Endodermal cell (in vitro differentiated cells): ENCODE measurements at regions not wholly inside any gene's neighbourhood (a gene's known extent, or its start where the extent isn't known, plus 50 kb on each side); places are given as distances from the start of the nearest gene placed in this dataset.

Experiments used
- DNase-seq: peaks from one replicate; pipeline ENCODE4 v3.0.0-alpha.2; 2017
- H3K27ac ChIP-seq: 2 replicates; pipeline ENCODE4 v1.5.1; 2013; ENCODE audit warnings: mild to moderate bottlenecking, low read depth, low read length, moderate library complexity
- H3K27me3 ChIP-seq: 2 replicates; pipeline ENCODE4 v1.6.1; 2013; ENCODE audit warnings: mild to moderate bottlenecking, low read length, moderate library complexity; ENCODE audit not compliant: insufficient read depth, control insufficient read depth, poor library complexity, severe bottlenecking
- H3K36me3 ChIP-seq: 2 replicates; pipeline ENCODE4 v1.7.0; 2013; ENCODE audit warnings: mild to moderate bottlenecking, low read length, moderate library complexity; ENCODE audit not compliant: control insufficient read depth, insufficient read depth
- H3K4me1 ChIP-seq: one replicate; pipeline ENCODE4 v1.7.0; 2013; ENCODE audit warnings: low read length; ENCODE audit not compliant: control insufficient read depth, insufficient read depth
- H3K4me3 ChIP-seq: 2 replicates; pipeline ENCODE4 v1.5.1; 2013; ENCODE audit warnings: mild to moderate bottlenecking, low read length, moderate library complexity
- H3K9ac ChIP-seq: 2 replicates; pipeline ENCODE4 v1.6.1; 2013; ENCODE audit warnings: mild to moderate bottlenecking, low read length, moderate library complexity; ENCODE audit not compliant: poor library complexity, severe bottlenecking; ENCODE audit errors: extremely low read depth
- H3K9me3 ChIP-seq: 2 replicates; pipeline ENCODE4 v1.6.1; 2013; ENCODE audit warnings: mild to moderate bottlenecking, low read length, moderate library complexity; ENCODE audit not compliant: control insufficient read depth
- H3K27ac Mint-ChIP-seq: 2 replicates; pipeline ENCODE4 v1.8.0; 2020; ENCODE audit warnings: mixed read lengths
- H3K27me3 Mint-ChIP-seq: 2 replicates; pipeline ENCODE4 v1.8.0; 2021; ENCODE audit warnings: mild to moderate bottlenecking, mixed read lengths; ENCODE audit not compliant: insufficient read depth
- H3K36me3 Mint-ChIP-seq: 2 replicates; pipeline ENCODE4 v1.8.0; 2020; ENCODE audit warnings: low read depth, mixed read lengths
- H3K4me1 Mint-ChIP-seq: 2 replicates; pipeline ENCODE4 v1.8.0; 2020; ENCODE audit warnings: mixed read lengths
- H3K4me3 Mint-ChIP-seq: 2 replicates; pipeline ENCODE4 v1.8.0; 2020; ENCODE audit warnings: mild to moderate bottlenecking, moderate library complexity, mixed read lengths
- H3K9me3 Mint-ChIP-seq: 2 replicates; pipeline ENCODE4 v1.8.0; 2020; ENCODE audit warnings: mild to moderate bottlenecking, mixed read lengths
- CTCF ChIP-seq: fragments of 200-600 bp; sonication (generic); conservative IDR thresholded peaks from 2 replicates; pipeline ENCODE4 v1.5.0; 2021; ENCODE audit warnings: antibody characterized with exemption, mild to moderate bottlenecking
- WGBS, 2 experiments: methylation state at CpG; one replicate each; pipeline versions ENCODE4 v1.1.5 to v1.1.7; 2013; ENCODE audit warnings: missing lambda C conversion rate in 2 of 2, mixed read lengths in 1 of 2; ENCODE audit not compliant: insufficient coverage in 1 of 2, insufficient read length in 1 of 2; 5-methylcytosine and 5-hydroxymethylcytosine counted together

GRCh38 chr11:23497040-23497439 is 636.8 kb upstream of the CCDC179 start:
- no peaks in the 10 kb centered on the region for H3K9me3 ChIP-seq
- no peak overlapping the region for H3K27ac ChIP-seq
- H3K4me1 ChIP-seq: no peaks in the 10 kb centered on the region
- no peaks in the 10 kb centered on the region for H3K36me3 ChIP-seq
- H3K9ac ChIP-seq: no peak overlapping the region
- Mint-ChIP-seq H3K27ac (no peak overlapping the region), H3K27me3 (no peaks in the 10 kb centered on the region), H3K36me3 (no peaks in the 10 kb centered on the region), H3K4me1 (peaks cover 4% of the 10 kb centered on the region), H3K9me3 (peaks cover 4% of the 10 kb centered on the region), H3K4me3 (no peak overlapping the region)
- 85% methylated on average over 1 of the region's 1 CpG; no CpG with 5 or more reads in 1 of the 2 experiments for WGBS, 2 experiments
- no peak for TF ChIP-seq CTCF
- H3K27me3 ChIP-seq: no peaks in the 10 kb centered on the region
- no peak for DNase-seq
- H3K4me3 ChIP-seq: no peak overlapping the region

GRCh38 chr11:23502389-23502788 is 642.1 kb upstream of the CCDC179 start:
- no peaks in the 10 kb centered on the region for H3K36me3 Mint-ChIP-seq
- H3K4me1 Mint-ChIP-seq: no peaks in the 10 kb centered on the region
- 96% methylated on average over 2 of the region's 3 CpGs; no CpG with 5 or more reads in 1 of the 2 experiments for whole genome bisulfite sequencing, 2 experiments
- H3K4me3 ChIP-seq: no peak overlapping the region
- H3K4me3 Mint-ChIP-seq: no peak overlapping the region
- no peaks in the 10 kb centered on the region for H3K36me3 ChIP-seq
- no peak for TF ChIP-seq CTCF
- H3K9ac ChIP-seq: no peak overlapping the region
- H3K4me1 ChIP-seq: no peaks in the 10 kb centered on the region
- H3K27me3 ChIP-seq: no peaks in the 10 kb centered on the region
- no peak for DNase-seq
- H3K27me3 Mint-ChIP-seq: no peaks in the 10 kb centered on the region
- no peaks in the 10 kb centered on the region for H3K9me3 ChIP-seq
- H3K27ac ChIP-seq: no peak overlapping the region
- H3K9me3 Mint-ChIP-seq: no peaks in the 10 kb centered on the region
- H3K27ac Mint-ChIP-seq: no peak overlapping the region

GRCh38 chr11:23502826-23503225 is 642.6 kb upstream of the CCDC179 start:
- Histone ChIP-seq H3K27me3 (no peaks in the 10 kb centered on the region), H3K9ac (no peak overlapping the region), H3K4me3 (no peak overlapping the region), H3K36me3 (no peaks in the 10 kb centered on the region), H3K9me3 (no peaks in the 10 kb centered on the region), H3K27ac (no peak overlapping the region), H3K4me1 (no peaks in the 10 kb centered on the region)
- Mint-ChIP-seq H3K27ac (no peak overlapping the region), H3K36me3 (no peaks in the 10 kb centered on the region), H3K4me1 (no peaks in the 10 kb centered on the region), H3K4me3 (no peak overlapping the region), H3K27me3 (no peaks in the 10 kb centered on the region), H3K9me3 (no peaks in the 10 kb centered on the region)
- WGBS, 2 experiments: no CpG with 5 or more reads among the region's 1 CpG
- TF ChIP-seq CTCF: no peak
- no peak for DNase-seq
